Lower leg skin (tissue), 3 donors: ENCODE measurements at regions not wholly inside any gene's neighbourhood (a gene's known extent, or its start where the extent isn't known, plus 50 kb on each side); places are given as distances from the start of the nearest gene placed in this dataset.

Experiments used
- POLR2A ChIP-seq, 2 donors: fragments of 450-650 bp; IDR thresholded peaks; one replicate each; pipeline ENCODE4 v1.6.1; 2016 to 2017; ENCODE audit warnings: antibody characterized with exemption in 2 of 2, mild to moderate bottlenecking in 1 of 2, moderate library complexity in 1 of 2
- TF ChIP-seq, protein P1 (sequence below), 3 donors: fragments of 450-650 bp; IDR thresholded peaks; one replicate each; pipeline ENCODE4 v1.5.1; 2016; ENCODE audit warnings: antibody characterized with exemption in 3 of 3, mild to moderate bottlenecking in 3 of 3, moderate library complexity in 2 of 3

- TF ChIP-seq, protein P1, sequence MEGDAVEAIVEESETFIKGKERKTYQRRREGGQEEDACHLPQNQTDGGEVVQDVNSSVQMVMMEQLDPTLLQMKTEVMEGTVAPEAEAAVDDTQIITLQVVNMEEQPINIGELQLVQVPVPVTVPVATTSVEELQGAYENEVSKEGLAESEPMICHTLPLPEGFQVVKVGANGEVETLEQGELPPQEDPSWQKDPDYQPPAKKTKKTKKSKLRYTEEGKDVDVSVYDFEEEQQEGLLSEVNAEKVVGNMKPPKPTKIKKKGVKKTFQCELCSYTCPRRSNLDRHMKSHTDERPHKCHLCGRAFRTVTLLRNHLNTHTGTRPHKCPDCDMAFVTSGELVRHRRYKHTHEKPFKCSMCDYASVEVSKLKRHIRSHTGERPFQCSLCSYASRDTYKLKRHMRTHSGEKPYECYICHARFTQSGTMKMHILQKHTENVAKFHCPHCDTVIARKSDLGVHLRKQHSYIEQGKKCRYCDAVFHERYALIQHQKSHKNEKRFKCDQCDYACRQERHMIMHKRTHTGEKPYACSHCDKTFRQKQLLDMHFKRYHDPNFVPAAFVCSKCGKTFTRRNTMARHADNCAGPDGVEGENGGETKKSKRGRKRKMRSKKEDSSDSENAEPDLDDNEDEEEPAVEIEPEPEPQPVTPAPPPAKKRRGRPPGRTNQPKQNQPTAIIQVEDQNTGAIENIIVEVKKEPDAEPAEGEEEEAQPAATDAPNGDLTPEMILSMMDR (IDR thresholded peaks at IDR 0.05), result no peak
- no peak for TF ChIP-seq POLR2A (IDR thresholded peaks at IDR 0.05)
Measured at GRCh38 chr18:47513614-47514013, 262.2 kb upstream of the SKOR2 start.
